ENCODE measurements at regions not wholly inside any gene's neighbourhood (a gene's known extent, or its start where the extent isn't known, plus 50 kb on each side); places are given as distances from the start of the nearest gene placed in this dataset.

DNA sequence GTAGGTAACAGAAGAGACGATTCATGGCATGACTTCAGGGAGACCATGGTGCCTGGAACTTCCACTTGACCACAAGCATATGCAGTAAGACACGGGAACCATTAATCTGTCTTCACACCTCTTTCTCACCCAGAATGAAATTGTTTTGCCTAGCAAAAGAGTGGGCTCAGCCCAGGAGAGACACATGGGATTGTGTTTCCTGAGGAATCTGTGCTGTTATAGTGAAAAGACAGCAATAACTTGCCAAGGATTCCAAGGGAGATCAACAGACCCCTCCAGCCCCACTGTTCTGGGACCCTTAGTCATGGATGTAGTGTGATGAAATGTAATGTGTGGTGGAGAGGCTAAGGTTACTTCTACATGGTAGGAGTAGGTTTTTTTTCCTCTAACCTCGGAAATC is 192.5 kb upstream of the NPVF start:
- no peaks in the 10 kb centered on the region for H3K27me3 ChIP-seq
- ATAC-seq: no peak
- H3K36me3 ChIP-seq: no peaks in the 10 kb centered on the region
- H3K27ac ChIP-seq: no peak overlapping the region
- H3K4me3 ChIP-seq: no peak overlapping the region
- no peaks in the 10 kb centered on the region for H3K4me1 ChIP-seq
- H3K9me3 ChIP-seq: no peaks in the 10 kb centered on the region
- 70 to 72% methylated on average over 2 to 3 of the region's 3 CpGs for WGBS, 2 donors (ENCODE audit: low coverage in 1 of 2)
- TF ChIP-seq POLR2AphosphoS5 (IDR thresholded peaks at IDR 0.05) (no peak), POLR2A (IDR thresholded peaks at IDR 0.05) (no peak), EP300 (IDR thresholded peaks at IDR 0.05) (no peak)
- TF ChIP-seq, protein P1, sequence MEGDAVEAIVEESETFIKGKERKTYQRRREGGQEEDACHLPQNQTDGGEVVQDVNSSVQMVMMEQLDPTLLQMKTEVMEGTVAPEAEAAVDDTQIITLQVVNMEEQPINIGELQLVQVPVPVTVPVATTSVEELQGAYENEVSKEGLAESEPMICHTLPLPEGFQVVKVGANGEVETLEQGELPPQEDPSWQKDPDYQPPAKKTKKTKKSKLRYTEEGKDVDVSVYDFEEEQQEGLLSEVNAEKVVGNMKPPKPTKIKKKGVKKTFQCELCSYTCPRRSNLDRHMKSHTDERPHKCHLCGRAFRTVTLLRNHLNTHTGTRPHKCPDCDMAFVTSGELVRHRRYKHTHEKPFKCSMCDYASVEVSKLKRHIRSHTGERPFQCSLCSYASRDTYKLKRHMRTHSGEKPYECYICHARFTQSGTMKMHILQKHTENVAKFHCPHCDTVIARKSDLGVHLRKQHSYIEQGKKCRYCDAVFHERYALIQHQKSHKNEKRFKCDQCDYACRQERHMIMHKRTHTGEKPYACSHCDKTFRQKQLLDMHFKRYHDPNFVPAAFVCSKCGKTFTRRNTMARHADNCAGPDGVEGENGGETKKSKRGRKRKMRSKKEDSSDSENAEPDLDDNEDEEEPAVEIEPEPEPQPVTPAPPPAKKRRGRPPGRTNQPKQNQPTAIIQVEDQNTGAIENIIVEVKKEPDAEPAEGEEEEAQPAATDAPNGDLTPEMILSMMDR (IDR thresholded peaks at IDR 0.05): no peak

DNA sequence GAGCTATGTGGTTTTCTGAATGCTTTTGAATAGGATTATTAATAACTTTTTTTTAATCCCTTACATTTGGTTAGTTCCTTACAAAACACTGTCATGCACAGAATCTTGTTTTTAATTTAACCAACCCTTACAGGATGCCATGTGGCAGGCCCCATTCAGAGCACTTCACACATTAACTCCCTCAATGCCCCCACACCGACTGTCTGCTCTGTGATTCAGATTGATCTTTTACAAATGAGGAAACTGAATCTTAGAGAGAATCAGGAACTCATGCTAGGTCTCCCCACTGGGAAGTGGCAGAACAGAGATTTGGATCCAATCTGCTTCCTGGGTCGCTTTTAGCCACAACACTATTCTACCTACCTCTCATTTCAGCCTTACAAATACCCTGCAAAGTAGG is 195.8 kb upstream of the NPVF start:
- 47 to 67% methylated on average over 2 of the region's 2 CpGs for WGBS, 2 donors (ENCODE audit: low coverage in 1 of 2)
- TF ChIP-seq EP300 (IDR thresholded peaks at IDR 0.05) (no peak), POLR2AphosphoS5 (IDR thresholded peaks at IDR 0.05) (no peak), POLR2A (IDR thresholded peaks at IDR 0.05) (no peak)
- TF ChIP-seq, protein P1 (IDR thresholded peaks at IDR 0.05): no peak

DNA sequence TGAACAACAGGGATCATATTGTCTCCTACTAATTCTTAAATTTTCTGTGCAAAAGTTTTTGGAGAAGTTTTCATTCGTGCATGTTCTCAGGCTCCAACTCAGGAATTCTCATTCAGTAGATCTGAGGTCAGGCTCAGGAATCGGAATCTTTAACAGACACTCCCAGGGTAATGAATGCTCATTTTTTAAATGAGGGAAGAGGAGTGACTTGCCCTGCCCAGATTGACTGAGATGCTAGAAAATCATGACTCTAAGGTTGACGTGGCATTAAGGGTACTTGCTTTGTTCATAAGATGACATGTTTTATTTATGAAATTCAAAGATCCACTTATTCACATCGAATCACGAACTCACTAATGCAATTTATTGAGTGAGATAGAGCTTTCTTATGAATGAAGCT is 196.6 kb upstream of the NPVF start:
- no peaks in the 10 kb centered on the region for H3K9me3 ChIP-seq
- no peaks in the 10 kb centered on the region for H3K4me1 ChIP-seq
- TF ChIP-seq EP300 (IDR thresholded peaks at IDR 0.05) (no peak), POLR2A (IDR thresholded peaks at IDR 0.05) (no peak), POLR2AphosphoS5 (IDR thresholded peaks at IDR 0.05) (no peak)
- TF ChIP-seq, protein P1 (IDR thresholded peaks at IDR 0.05): no peak
- ATAC-seq: no peak
- H3K27ac ChIP-seq: no peak overlapping the region
- H3K36me3 ChIP-seq: no peaks in the 10 kb centered on the region
- no peak overlapping the region for H3K4me3 ChIP-seq
- 80 to 84% methylated on average over 5 of the region's 5 CpGs for WGBS, 2 donors (ENCODE audit: low coverage in 1 of 2)
- no peaks in the 10 kb centered on the region for H3K27me3 ChIP-seq

More for the DNA sequence above, 195.8 kb upstream of the NPVF start:
- no peaks in the 10 kb centered on the region for H3K27me3 ChIP-seq
- H3K27ac ChIP-seq: no peak overlapping the region
- no peaks in the 10 kb centered on the region for H3K9me3 ChIP-seq
- no peak for ATAC-seq
- no peaks in the 10 kb centered on the region for H3K36me3 ChIP-seq
- H3K4me1 ChIP-seq: no peaks in the 10 kb centered on the region
- H3K4me3 ChIP-seq: no peak overlapping the region

DNA sequence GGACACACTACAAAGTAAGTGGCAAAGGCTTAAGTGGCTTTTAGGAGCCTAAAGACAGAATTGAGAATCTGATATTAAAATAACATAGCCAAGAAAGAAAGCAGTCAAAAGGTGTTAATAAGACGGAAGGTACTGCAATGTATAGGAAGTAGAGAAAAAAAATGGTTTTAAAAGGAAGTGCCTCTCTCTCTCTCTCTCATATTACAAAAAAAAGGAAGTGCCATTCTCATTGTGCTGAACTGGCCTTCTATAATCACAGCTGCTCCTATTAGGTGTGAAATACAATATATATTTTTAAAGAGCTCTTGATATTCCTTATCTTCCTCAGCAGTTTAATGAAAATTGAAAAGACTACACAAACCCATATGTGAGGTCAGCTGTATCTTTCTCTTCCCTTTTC is 199.4 kb upstream of the NPVF start:
- WGBS, 2 donors (ENCODE audit: low coverage in 1 of 2): 62% methylated on average over 1 of the region's 1 CpG; no CpG with 5 or more reads in 1 of the 2 donors
- H3K9me3 ChIP-seq: no peaks in the 10 kb centered on the region
- no peak for ATAC-seq
- TF ChIP-seq POLR2A (IDR thresholded peaks at IDR 0.05) (no peak), POLR2AphosphoS5 (IDR thresholded peaks at IDR 0.05) (no peak), EP300 (IDR thresholded peaks at IDR 0.05) (no peak)
- TF ChIP-seq, protein P1 (IDR thresholded peaks at IDR 0.05): no peak
- H3K27ac ChIP-seq: no peak overlapping the region
- no peak overlapping the region for H3K4me3 ChIP-seq
- H3K36me3 ChIP-seq: no peaks in the 10 kb centered on the region
- no peaks in the 10 kb centered on the region for H3K4me1 ChIP-seq
- H3K27me3 ChIP-seq: no peaks in the 10 kb centered on the region

DNA sequence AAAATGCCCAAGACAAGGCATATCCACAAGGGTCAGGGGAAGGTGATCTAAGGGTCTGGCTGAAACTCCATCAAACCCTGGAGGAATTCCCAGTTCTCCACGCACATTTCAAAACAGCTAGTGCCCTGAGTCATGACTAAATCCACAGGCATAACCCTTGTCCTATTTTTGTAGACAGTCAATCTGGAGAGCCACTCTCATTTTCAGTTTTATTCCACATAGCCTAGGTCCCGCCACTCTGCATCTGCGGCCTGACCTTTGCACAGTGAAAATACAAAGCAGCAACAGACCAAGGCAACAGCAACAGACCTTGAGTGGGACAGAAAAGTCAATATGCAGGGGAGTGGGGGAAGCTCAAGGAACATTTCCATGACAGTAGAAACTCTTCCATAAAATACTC is 201.4 kb upstream of the NPVF start:
- no peaks in the 10 kb centered on the region for H3K4me1 ChIP-seq
- TF ChIP-seq POLR2A (IDR thresholded peaks at IDR 0.05) (no peak), EP300 (IDR thresholded peaks at IDR 0.05) (no peak), POLR2AphosphoS5 (IDR thresholded peaks at IDR 0.05) (peak; percentile 38)
- TF ChIP-seq, protein P1 (IDR thresholded peaks at IDR 0.05): no peak
- no peak for ATAC-seq
- no peaks in the 10 kb centered on the region for H3K36me3 ChIP-seq
- whole genome bisulfite sequencing, 2 donors (ENCODE audit: low coverage in 1 of 2): 60 to 65% methylated on average over 2 to 3 of the region's 3 CpGs
- H3K27me3 ChIP-seq: no peaks in the 10 kb centered on the region
- no peak overlapping the region for H3K27ac ChIP-seq
- no peak overlapping the region for H3K4me3 ChIP-seq
- no peaks in the 10 kb centered on the region for H3K9me3 ChIP-seq

Measured in gastroesophageal sphincter (tissue), 4 donors.